ENCODE measurements at regions not wholly inside any gene's neighbourhood (a gene's known extent, or its start where the extent isn't known, plus 50 kb on each side); places are given as distances from the start of the nearest gene placed in this dataset.
A peak's percentile ranks its signal among the peaks of the same experiment; 100 is the strongest.

DNA sequence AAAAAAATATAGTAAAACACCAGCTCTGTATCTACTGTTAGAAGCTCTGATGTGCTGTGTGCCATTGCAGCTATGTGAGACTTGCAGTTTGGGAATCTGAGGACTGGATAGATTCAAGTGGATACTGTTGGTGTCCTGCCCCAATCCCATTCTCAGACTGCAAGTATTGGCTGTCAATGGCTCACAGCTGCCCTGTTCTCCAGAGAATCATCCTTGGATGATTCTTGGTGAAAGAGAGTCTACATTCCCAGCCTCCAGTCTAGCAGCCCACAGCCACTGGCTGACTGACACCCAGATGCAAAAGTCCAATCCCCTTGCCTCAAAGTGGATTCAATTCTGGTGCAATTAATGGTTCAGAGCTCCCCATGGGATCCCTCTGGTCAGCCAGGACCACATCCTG is 206.1 kb upstream of the MTNR1B start:
- no peak for ATAC-seq
- TF ChIP-seq POLR2A (IDR thresholded peaks at IDR 0.05) = no peak
- TF ChIP-seq, protein P1, sequence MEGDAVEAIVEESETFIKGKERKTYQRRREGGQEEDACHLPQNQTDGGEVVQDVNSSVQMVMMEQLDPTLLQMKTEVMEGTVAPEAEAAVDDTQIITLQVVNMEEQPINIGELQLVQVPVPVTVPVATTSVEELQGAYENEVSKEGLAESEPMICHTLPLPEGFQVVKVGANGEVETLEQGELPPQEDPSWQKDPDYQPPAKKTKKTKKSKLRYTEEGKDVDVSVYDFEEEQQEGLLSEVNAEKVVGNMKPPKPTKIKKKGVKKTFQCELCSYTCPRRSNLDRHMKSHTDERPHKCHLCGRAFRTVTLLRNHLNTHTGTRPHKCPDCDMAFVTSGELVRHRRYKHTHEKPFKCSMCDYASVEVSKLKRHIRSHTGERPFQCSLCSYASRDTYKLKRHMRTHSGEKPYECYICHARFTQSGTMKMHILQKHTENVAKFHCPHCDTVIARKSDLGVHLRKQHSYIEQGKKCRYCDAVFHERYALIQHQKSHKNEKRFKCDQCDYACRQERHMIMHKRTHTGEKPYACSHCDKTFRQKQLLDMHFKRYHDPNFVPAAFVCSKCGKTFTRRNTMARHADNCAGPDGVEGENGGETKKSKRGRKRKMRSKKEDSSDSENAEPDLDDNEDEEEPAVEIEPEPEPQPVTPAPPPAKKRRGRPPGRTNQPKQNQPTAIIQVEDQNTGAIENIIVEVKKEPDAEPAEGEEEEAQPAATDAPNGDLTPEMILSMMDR (IDR thresholded peaks at IDR 0.05) = no peak
- intact Hi-C loops (cut with DNase I) = no loop called here

DNA sequence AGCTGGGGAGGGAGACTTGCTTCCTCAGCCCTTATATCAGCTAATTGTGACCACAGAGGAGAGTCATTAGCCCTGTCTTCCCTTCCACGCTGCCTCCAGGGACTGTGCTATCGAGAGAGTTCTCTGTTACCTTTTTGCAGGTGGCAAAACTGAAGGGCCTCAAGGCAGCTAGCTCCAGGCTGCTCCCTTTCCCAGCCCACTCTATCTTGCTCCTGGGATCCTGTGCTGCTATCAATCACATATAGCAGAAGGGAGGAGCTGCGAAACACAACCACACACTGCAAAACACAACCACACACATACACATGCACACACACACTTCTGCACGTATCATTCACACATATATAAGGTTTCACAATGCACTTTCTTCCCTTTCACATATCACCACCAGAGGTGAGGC is 205.3 kb upstream of the MTNR1B start:
- peaks cover 10% of the 10 kb centered on the region for H3K4me1 ChIP-seq
- no peak overlapping the region for H3K4me3 ChIP-seq
- DNase-seq (no peak), ATAC-seq (no peak)
- H3K27me3 ChIP-seq = no peaks in the 10 kb centered on the region
- TF ChIP-seq POLR2A (IDR thresholded peaks at IDR 0.05) = no peak
- TF ChIP-seq, protein P1 (IDR thresholded peaks at IDR 0.05) = no peak
- H3K27ac ChIP-seq = no peak overlapping the region
- H3K9me3 ChIP-seq = no peaks in the 10 kb centered on the region
- no peaks in the 10 kb centered on the region for H3K36me3 ChIP-seq (replicated peaks in 1 of 2; ENCODE audit: insufficient read depth in 1 of 2, low read depth in 2 of 2)
- intact Hi-C loops (cut with DNase I) = no loop called here
- WGBS, 2 donors = 70 to 80% methylated on average over 4 of the region's 4 CpGs

More for the DNA sequence above, 206.1 kb upstream of the MTNR1B start:
- DNase-seq = no peak
- Histone ChIP-seq H3K4me1 (peaks cover 10% of the 10 kb centered on the region), H3K27me3 (no peaks in the 10 kb centered on the region), H3K36me3 (replicated peaks in 1 of 2; ENCODE audit: insufficient read depth in 1 of 2, low read depth in 2 of 2) (no peaks in the 10 kb centered on the region), H3K27ac (no peak overlapping the region), H3K9me3 (no peaks in the 10 kb centered on the region), H3K4me3 (no peak overlapping the region)

DNA sequence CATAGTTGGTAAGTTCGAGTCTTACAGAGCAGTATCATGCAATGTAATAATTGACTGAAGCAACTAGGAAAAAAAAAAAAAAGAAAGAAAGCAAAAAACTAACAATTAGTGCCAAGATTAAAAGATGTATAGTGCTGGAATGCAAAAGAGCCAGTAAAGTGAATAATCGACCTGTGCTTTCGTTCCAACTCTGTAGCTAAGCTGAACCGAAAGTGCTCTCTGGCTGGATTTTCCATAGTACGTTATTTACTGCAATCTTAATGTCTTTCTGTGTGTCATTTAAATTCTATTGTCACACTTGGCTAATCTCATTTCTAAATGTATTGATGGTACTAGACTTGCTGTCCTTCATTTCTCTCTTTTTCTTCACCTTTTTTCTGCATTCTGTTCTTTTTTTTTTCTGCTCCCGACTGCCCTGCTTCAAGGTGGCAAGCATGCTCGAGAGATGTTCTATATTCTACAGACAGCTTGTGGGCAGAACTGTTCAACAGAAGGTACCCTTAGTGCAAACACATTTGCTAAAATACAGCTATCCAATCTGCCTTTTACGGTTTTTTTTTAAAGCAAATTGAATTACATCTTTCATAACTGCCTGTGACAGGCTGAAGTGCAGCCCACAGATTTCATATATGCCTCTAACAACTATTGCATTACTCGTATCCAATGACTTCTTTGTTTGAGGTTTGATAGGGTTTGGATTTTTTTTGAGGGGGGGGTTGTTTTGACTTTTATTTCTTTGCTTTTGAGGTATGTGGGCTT is 204.2 kb upstream of the MTNR1B start:
- no peak for TF ChIP-seq POLR2A (IDR thresholded peaks at IDR 0.05)
- TF ChIP-seq, protein P1 (IDR thresholded peaks at IDR 0.05) = no peak
- H3K36me3 ChIP-seq (replicated peaks in 1 of 2; ENCODE audit: insufficient read depth in 1 of 2, low read depth in 2 of 2) = no peaks in the 10 kb centered on the region
- no peak overlapping the region for H3K4me3 ChIP-seq
- ATAC-seq (no peak), DNase-seq (no peak)
- no peaks in the 10 kb centered on the region for H3K9me3 ChIP-seq
- intact Hi-C loops (cut with DNase I) = no loop called here
- peaks cover under 1% of the 10 kb centered on the region for H3K4me1 ChIP-seq
- no peaks in the 10 kb centered on the region for H3K27me3 ChIP-seq
- H3K27ac ChIP-seq = no peak overlapping the region
- 62 to 74% methylated on average over 9 of the region's 9 CpGs for WGBS, 2 donors

DNA sequence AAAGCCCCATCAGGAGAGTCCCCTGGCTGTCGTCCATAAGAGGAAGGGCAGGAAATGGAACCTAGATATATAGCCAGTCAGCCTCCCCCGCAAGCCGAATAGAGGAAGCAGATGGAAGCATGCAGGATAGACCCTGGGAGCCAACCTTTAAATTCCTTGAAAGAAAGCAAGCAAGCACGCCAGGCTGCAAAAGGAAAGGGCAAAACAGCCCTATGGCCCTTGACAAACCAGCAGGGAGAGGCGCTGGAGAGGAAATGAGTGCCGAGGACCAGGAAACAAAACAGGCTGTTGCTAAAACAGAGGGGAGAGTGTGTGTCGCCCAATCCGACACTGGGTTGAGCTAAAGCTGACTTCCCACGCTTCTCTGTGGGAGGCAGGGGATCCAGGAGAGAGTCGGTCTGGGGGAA is 203.5 kb upstream of the MTNR1B start:
- no peak for TF ChIP-seq POLR2A (IDR thresholded peaks at IDR 0.05)
- TF ChIP-seq, protein P1 (IDR thresholded peaks at IDR 0.05) = no peak
- intact Hi-C loops (cut with DNase I) = no loop called here
- no peaks in the 10 kb centered on the region for H3K27me3 ChIP-seq
- ATAC-seq (no peak), DNase-seq (peak in 2 of 4 donors; percentile 6 to 7)
- H3K27ac ChIP-seq = no peak overlapping the region
- H3K4me1 ChIP-seq = no peaks in the 10 kb centered on the region
- no peak overlapping the region for H3K4me3 ChIP-seq
- WGBS, 2 donors = 37% methylated on average over 10 of the region's 10 CpGs
- H3K36me3 ChIP-seq (replicated peaks in 1 of 2; ENCODE audit: insufficient read depth in 1 of 2, low read depth in 2 of 2) = no peaks in the 10 kb centered on the region
- no peaks in the 10 kb centered on the region for H3K9me3 ChIP-seq

DNA sequence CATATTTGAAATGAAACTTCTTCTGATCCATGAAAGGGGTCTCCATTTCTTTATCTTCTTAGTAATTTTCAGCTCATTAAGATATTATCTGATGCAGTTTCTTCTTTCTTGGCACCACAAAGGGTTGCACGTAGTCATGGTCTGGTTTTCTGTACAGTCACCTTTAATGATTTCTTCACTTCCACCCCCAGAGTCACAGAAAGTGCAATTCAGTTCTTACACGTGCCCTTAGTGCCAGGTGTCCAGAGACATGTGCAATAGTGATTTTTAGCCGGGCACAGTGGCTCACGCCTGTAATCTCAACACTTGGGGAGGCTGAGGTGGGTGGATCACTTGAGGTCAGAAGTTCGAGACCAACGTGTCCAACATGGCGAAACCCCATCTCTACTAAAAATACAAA is 202.8 kb upstream of the MTNR1B start:
- 69 to 75% methylated on average over 7 of the region's 7 CpGs for WGBS, 2 donors
- Histone ChIP-seq H3K4me3 (no peak overlapping the region), H3K4me1 (no peaks in the 10 kb centered on the region), H3K27ac (no peak overlapping the region), H3K9me3 (no peaks in the 10 kb centered on the region), H3K27me3 (no peaks in the 10 kb centered on the region), H3K36me3 (replicated peaks in 1 of 2; ENCODE audit: insufficient read depth in 1 of 2, low read depth in 2 of 2) (no peaks in the 10 kb centered on the region)
- ATAC-seq (no peak), DNase-seq (no peak)
- intact Hi-C loops (cut with DNase I) = no loop called here
- TF ChIP-seq, protein P1 (IDR thresholded peaks at IDR 0.05) = no peak
- no peak for TF ChIP-seq POLR2A (IDR thresholded peaks at IDR 0.05)

All from body of pancreas (tissue), 4 donors.